Mesendoderm (in vitro differentiated cells): ENCODE measurements at regions not wholly inside any gene's neighbourhood (a gene's known extent, or its start where the extent isn't known, plus 50 kb on each side); places are given as distances from the start of the nearest gene placed in this dataset.

Experiments
- DNase-seq: peaks from one replicate; pipeline ENCODE4 v3.0.0; 2013
- H2AK5ac ChIP-seq: 2 replicates; pipeline ENCODE4 v1.6.1; 2013; ENCODE audit warnings: low read length, inconsistent platforms
- H2BK120ac ChIP-seq: 2 replicates; pipeline ENCODE4 v1.6.1; 2013; ENCODE audit warnings: low read depth, mild to moderate bottlenecking, low read length, moderate library complexity, mixed read lengths
- H2BK15ac ChIP-seq: replicated peaks from 2 replicates; pipeline ENCODE4 v1.6.1; 2013; ENCODE audit warnings: low read depth, mild to moderate bottlenecking, moderate library complexity
- H2BK5ac ChIP-seq: 2 replicates; pipeline ENCODE4 v1.6.1; 2013; ENCODE audit warnings: low read length, inconsistent platforms
- H3K18ac ChIP-seq: 2 replicates; pipeline ENCODE4 v1.6.1; 2013; ENCODE audit warnings: mild to moderate bottlenecking, low read length, mixed read lengths
- H3K23ac ChIP-seq: one replicate; pipeline ENCODE4 v1.6.1; 2013; ENCODE audit warnings: low read length
- H3K27ac ChIP-seq: 2 replicates; pipeline ENCODE4 v1.5.1; 2013; ENCODE audit warnings: low read depth, mild to moderate bottlenecking, inconsistent platforms, low read length, moderate library complexity
- H3K27me3 ChIP-seq: 2 replicates; pipeline ENCODE4 v1.6.1; 2013; ENCODE audit warnings: low read length, control low read depth, mild to moderate bottlenecking, inconsistent platforms; ENCODE audit not compliant: insufficient read depth, poor library complexity
- H3K36me3 ChIP-seq: 2 replicates; pipeline ENCODE4 v1.6.1; 2013; ENCODE audit warnings: low read length, inconsistent platforms; ENCODE audit not compliant: control insufficient read depth, insufficient read depth
- H3K4ac ChIP-seq: one replicate; pipeline ENCODE4 v1.6.1; 2013; ENCODE audit warnings: low read depth, mild to moderate bottlenecking, low read length, moderate library complexity
- H3K4me1 ChIP-seq: 2 replicates; pipeline ENCODE4 v1.6.1; 2013; ENCODE audit warnings: low read depth, low read length, inconsistent platforms; ENCODE audit not compliant: control insufficient read depth
- H3K4me2 ChIP-seq: 2 replicates; pipeline ENCODE4 v1.6.1; 2013; ENCODE audit warnings: low read length
- H3K4me3 ChIP-seq: 2 replicates; pipeline ENCODE4 v1.5.1; 2013; ENCODE audit warnings: mild to moderate bottlenecking, low read length
- H3K56ac ChIP-seq: one replicate; pipeline ENCODE4 v1.6.1; 2013; ENCODE audit warnings: low read length
- H3K79me1 ChIP-seq: 2 replicates; pipeline ENCODE4 v1.6.1; 2013; ENCODE audit warnings: low read length, inconsistent platforms
- H3K79me2 ChIP-seq: 2 replicates; pipeline ENCODE4 v1.6.1; 2013; ENCODE audit warnings: mild to moderate bottlenecking, low read length; ENCODE audit not compliant: control insufficient read depth, insufficient read depth
- H3K9ac ChIP-seq: 2 replicates; pipeline ENCODE4 v1.6.1; 2013; ENCODE audit warnings: low read length, inconsistent platforms
- H4K5ac ChIP-seq: one replicate; pipeline ENCODE4 v1.6.1; 2013; ENCODE audit warnings: low read length
- H4K8ac ChIP-seq: one replicate; pipeline ENCODE4 v1.6.1; 2013; ENCODE audit warnings: low read depth, mild to moderate bottlenecking, control low read depth, low read length, moderate library complexity
- WGBS: extraction: QIAGEN DNeasy Blood & Tissue Kit; methylation state at CpG from one replicate; pipeline ENCODE4 v1.1.7; 2013; ENCODE audit warnings: low lambda C conversion rate, missing lambda C conversion rate; ENCODE audit not compliant: insufficient coverage; ENCODE audit errors: extremely low coverage; 5-methylcytosine and 5-hydroxymethylcytosine counted together

- Histone ChIP-seq H3K36me3 (no peaks in the 10 kb centered on the region), H3K9ac (no peak overlapping the region), H3K4me3 (no peak overlapping the region), H4K8ac (no peak overlapping the region), H2BK120ac (no peak overlapping the region), H3K18ac (no peak overlapping the region), H2BK15ac (no peak overlapping the region), H3K79me2 (no peaks in the 10 kb centered on the region), H3K27ac (no peak overlapping the region), H2AK5ac (no peak overlapping the region), H3K27me3 (no peaks in the 10 kb centered on the region), H3K4ac (no peak overlapping the region), H3K4me1 (no peaks in the 10 kb centered on the region), H3K79me1 (no peaks in the 10 kb centered on the region), H3K4me2 (no peak overlapping the region), H3K56ac (no peak overlapping the region), H4K5ac (no peak overlapping the region), H2BK5ac (no peak overlapping the region), H3K23ac (no peak overlapping the region)
- DNase-seq, result no peak
- no CpG with 5 or more reads among the region's 11 CpGs for WGBS
Measured at GRCh38 chr7:26612742-26613141, 251.6 kb downstream of the SKAP2 start.

- H2AK5ac ChIP-seq, result no peak overlapping the region
- no peak overlapping the region for H4K5ac ChIP-seq
- no peak overlapping the region for H3K56ac ChIP-seq
- H3K4me2 ChIP-seq, result no peak overlapping the region
- H4K8ac ChIP-seq, result no peak overlapping the region
- H3K9ac ChIP-seq, result no peak overlapping the region
- H3K79me2 ChIP-seq, result no peaks in the 10 kb centered on the region
- peaks cover 1% of the 10 kb centered on the region for H3K4me1 ChIP-seq
- H3K4ac ChIP-seq, result no peak overlapping the region
- no peak overlapping the region for H2BK15ac ChIP-seq
- H3K27ac ChIP-seq, result no peak overlapping the region
- H3K36me3 ChIP-seq, result no peaks in the 10 kb centered on the region
- no peak overlapping the region for H3K4me3 ChIP-seq
- DNase-seq, result no peak
- no peaks in the 10 kb centered on the region for H3K79me1 ChIP-seq
- no peaks in the 10 kb centered on the region for H3K27me3 ChIP-seq
- no CpG with 5 or more reads among the region's 11 CpGs for WGBS
- no peak overlapping the region for H3K23ac ChIP-seq
- no peak overlapping the region for H3K18ac ChIP-seq
- H2BK120ac ChIP-seq, result no peak overlapping the region
- H2BK5ac ChIP-seq, result no peak overlapping the region
Measured at GRCh38 chr7:26614503-26614902, 249.9 kb downstream of the SKAP2 start.

- Histone ChIP-seq H3K4me2 (no peak overlapping the region), H3K4ac (no peak overlapping the region), H3K79me2 (no peaks in the 10 kb centered on the region), H3K4me3 (no peak overlapping the region), H3K56ac (no peak overlapping the region), H3K18ac (no peak overlapping the region), H2BK15ac (no peak overlapping the region), H2AK5ac (no peak overlapping the region), H4K5ac (no peak overlapping the region), H4K8ac (no peak overlapping the region), H2BK120ac (no peak overlapping the region), H3K9ac (no peak overlapping the region), H2BK5ac (no peak overlapping the region), H3K27me3 (no peaks in the 10 kb centered on the region), H3K79me1 (no peaks in the 10 kb centered on the region), H3K23ac (no peak overlapping the region), H3K4me1 (peaks cover 1% of the 10 kb centered on the region), H3K36me3 (no peaks in the 10 kb centered on the region), H3K27ac (no peak overlapping the region)
- WGBS, result no CpG with 5 or more reads among the region's 7 CpGs
- DNase-seq, result no peak
Measured at GRCh38 chr7:26616235-26616634, 248.2 kb downstream of the SKAP2 start.

GRCh38 chr7:26617066-26617465, 247.3 kb downstream of the SKAP2 start:
- Histone ChIP-seq H3K23ac (no peak overlapping the region), H3K9ac (no peak overlapping the region), H3K18ac (no peak overlapping the region), H3K27ac (no peak overlapping the region), H2BK120ac (no peak overlapping the region), H3K27me3 (no peaks in the 10 kb centered on the region), H2BK5ac (no peak overlapping the region), H2BK15ac (no peak overlapping the region), H4K8ac (no peak overlapping the region), H3K79me2 (no peaks in the 10 kb centered on the region), H3K79me1 (no peaks in the 10 kb centered on the region), H3K56ac (no peak overlapping the region), H2AK5ac (no peak overlapping the region), H3K4me2 (no peak overlapping the region), H3K4me1 (peaks cover 1% of the 10 kb centered on the region), H4K5ac (no peak overlapping the region), H3K36me3 (no peaks in the 10 kb centered on the region), H3K4ac (no peak overlapping the region), H3K4me3 (no peak overlapping the region)
- no CpG with 5 or more reads among the region's 7 CpGs for WGBS
- no peak for DNase-seq
